ENCODE measurements at regions not wholly inside any gene's neighbourhood (a gene's known extent, or its start where the extent isn't known, plus 50 kb on each side); places are given as distances from the start of the nearest gene placed in this dataset.

- POLR2A ChIA-PET, result no interaction called here
- TF ChIP-seq ZNF654 (tag by site-specific recombination; IDR thresholded peaks at IDR 0.05; ENCODE audit: low read depth), result peak; percentile 11; the same call in 1 of the 2 replicates
- no peak for TF ChIP-seq ZNF394 (tag by site-specific recombination; IDR thresholded peaks at IDR 0.05; ENCODE audit: borderline replicate concordance)
These were observed 208.7 kb downstream of the RBM19 start for GRCh38 chr12:113757221-113758002.

GRCh38 chr12:113756609-113757008 lies 209.5 kb downstream of the RBM19 start:
- no peaks in the 10 kb centered on the region for H3K9me3 ChIP-seq (ENCODE audit: control insufficient read depth, insufficient read depth, low read depth, low read length)
- H3K4me1 ChIP-seq (ENCODE audit: control insufficient read depth, insufficient read depth, low read length), result no peaks in the 10 kb centered on the region
- no peak overlapping the region for H3K27ac ChIP-seq (ENCODE audit: extremely low read depth, low read depth, low read length)
- no peak for TF ChIP-seq ZNF626 (tag by site-specific recombination; IDR thresholded peaks at IDR 0.05)
- TF ChIP-seq YY2 (tag by site-specific recombination; IDR thresholded peaks at IDR 0.05), result no peak
- no peak for TF ChIP-seq INSM2 (tag by site-specific recombination; IDR thresholded peaks at IDR 0.05)
- TF ChIP-seq ZNF398 (tag by site-specific recombination; IDR thresholded peaks at IDR 0.05), result no peak
- TF ChIP-seq SP2 (tag by site-specific recombination; IDR thresholded peaks at IDR 0.05), result no peak
- TF ChIP-seq PATZ1 (tag by site-specific recombination; IDR thresholded peaks at IDR 0.05), result no peak
- TF ChIP-seq ZNF571 (tag by site-specific recombination; IDR thresholded peaks at IDR 0.05), result no peak
- no peak for TF ChIP-seq BCL11B (tag by site-specific recombination; IDR thresholded peaks at IDR 0.05; ENCODE audit: low read depth)
- TF ChIP-seq MYNN (tag by site-specific recombination; IDR thresholded peaks at IDR 0.05; ENCODE audit: borderline replicate concordance), result no peak
- no peak for TF ChIP-seq ZNF768 (tag by site-specific recombination; IDR thresholded peaks at IDR 0.05)
- no peak for TF ChIP-seq ZNF341 (tag by site-specific recombination; IDR thresholded peaks at IDR 0.05; ENCODE audit: low read depth)
- ChIA-PET CTCF (interaction anchor here (0.6 to 1.4 kb wide), 3 partner anchors 89 to 502 kb away, joined by 3 to 6 read pairs (median 3); no protein-coding TSS in a partner anchor), POLR2A (no interaction called here)
- no peaks in the 10 kb centered on the region for H3K36me3 ChIP-seq (ENCODE audit: control insufficient read depth in 2 of 2, insufficient read depth in 1 of 2, low read length in 2 of 2)
- H3K4me3 ChIP-seq (ENCODE audit: low read depth, low read length), result no peak overlapping the region

More at GRCh38 chr12:113757221-113758002, 208.7 kb downstream of the RBM19 start:
- Histone ChIP-seq H3K4me1 (ENCODE audit: control insufficient read depth, insufficient read depth, low read length) (no peaks in the 10 kb centered on the region), H3K4me3 (ENCODE audit: low read depth, low read length) (no peak overlapping the region), H3K27ac (ENCODE audit: extremely low read depth, low read depth, low read length) (no peak overlapping the region), H3K36me3 (ENCODE audit: control insufficient read depth in 2 of 2, insufficient read depth in 1 of 2, low read length in 2 of 2) (no peaks in the 10 kb centered on the region), H3K9me3 (ENCODE audit: control insufficient read depth, insufficient read depth, low read depth, low read length) (no peaks in the 10 kb centered on the region)
- CTCF ChIA-PET, result interaction anchor here (1.0 to 1.4 kb wide), 2 partner anchors 88 to 295 kb away, joined by 3 read pairs; no protein-coding TSS in a partner anchor

GRCh38 chr12:113755098-113755497 lies 211.0 kb downstream of the RBM19 start:
- POLR2A ChIA-PET, result no interaction called here

More at GRCh38 chr12:113755098-113755497, 211.0 kb downstream of the RBM19 start:
- no peak overlapping the region for H3K27ac ChIP-seq (ENCODE audit: extremely low read depth, low read depth, low read length)
- H3K9me3 ChIP-seq (ENCODE audit: control insufficient read depth, insufficient read depth, low read depth, low read length), result no peaks in the 10 kb centered on the region
- CTCF ChIA-PET, result no interaction called here
- TF ChIP-seq ZBTB26 (tag by site-specific recombination; optimal IDR thresholded peaks at IDR 0.05) (no peak), ZNF707 (tag by site-specific recombination; IDR thresholded peaks at IDR 0.05) (no peak), ZNF629 (tag by site-specific recombination; IDR thresholded peaks at IDR 0.05) (no peak), ZNF623 (tag by site-specific recombination; IDR thresholded peaks at IDR 0.05) (no peak)
- H3K4me1 ChIP-seq (ENCODE audit: control insufficient read depth, insufficient read depth, low read length), result no peaks in the 10 kb centered on the region
- H3K4me3 ChIP-seq (ENCODE audit: low read depth, low read length), result no peak overlapping the region
- H3K36me3 ChIP-seq (ENCODE audit: control insufficient read depth in 2 of 2, insufficient read depth in 1 of 2, low read length in 2 of 2), result no peaks in the 10 kb centered on the region

All from HEK293 (cell line).